Loucy (cell line): ENCODE measurements at regions not wholly inside any gene's neighbourhood (a gene's known extent, or its start where the extent isn't known, plus 50 kb on each side); places are given as distances from the start of the nearest gene placed in this dataset.

ENCODE experiments used
- CTCF ChIP-seq: fragments of 200-600 bp; sonication (generic); conservative IDR thresholded peaks from 2 replicates; pipeline ENCODE4 v1.5.1; 2014; ENCODE audit warnings: mild to moderate bottlenecking, antibody characterized with exemption, low read length
- EZH2phosphoT487 ChIP-seq: fragments of 200-600 bp; IDR thresholded peaks from 2 replicates; pipeline ENCODE4 v1.6.1; 2018; ENCODE audit warnings: antibody characterized with exemption, mild to moderate bottlenecking, moderate library complexity, borderline replicate concordance

- TF ChIP-seq CTCF (no peak), EZH2phosphoT487 (no peak)
These were observed 215.0 kb upstream of the LRATD1 start for GRCh38 chr2:14417551-14417950.
